Breast epithelium (tissue), 4 donors: ENCODE measurements at regions not wholly inside any gene's neighbourhood (a gene's known extent, or its start where the extent isn't known, plus 50 kb on each side); places are given as distances from the start of the nearest gene placed in this dataset.

Source experiments
- DNase-seq, 2 donors: peaks; one replicate each; pipeline ENCODE4 v3.0.0-alpha.2; 2019; ENCODE audit warnings: low spot score in 2 of 2
- H3K27ac ChIP-seq, 2 donors: fragments of 200-600 bp; sonication (generic) in 1 of 2; one replicate each; pipeline ENCODE4 v1.5.1; 2016 to 2019; ENCODE audit warnings: mild to moderate bottlenecking in 1 of 2
- H3K27me3 ChIP-seq, 2 donors: fragments of 200-600 bp; sonication (generic) in 1 of 2; one replicate each; pipeline versions ENCODE4 v1.5.1 to v1.6.0; 2017 to 2019; ENCODE audit warnings: control low read depth in 1 of 2, mild to moderate bottlenecking in 1 of 2
- H3K36me3 ChIP-seq: fragments of 200-600 bp; one replicate; pipeline ENCODE4 v1.5.1; 2019
- H3K4me1 ChIP-seq, 2 donors: fragments of 200-600 bp; sonication (generic); one replicate each; pipeline ENCODE4 v1.5.1; 2016 to 2019; ENCODE audit warnings: control low read depth in 1 of 2
- H3K4me3 ChIP-seq, 3 donors: fragments of 200-600 bp; sonication (generic); 1 replicate in 2 of 3; 2 replicates in 1 of 3; pipeline ENCODE4 v1.5.1; 2016 to 2019; ENCODE audit warnings: mild to moderate bottlenecking in 3 of 3, moderate library complexity in 2 of 3
- H3K9me3 ChIP-seq, 2 donors: fragments of 200-600 bp; sonication (generic) in 1 of 2; one replicate each; pipeline ENCODE4 v1.5.1; 2016 to 2019; ENCODE audit warnings: control low read depth in 1 of 2
- POLR2A ChIP-seq: fragments of 450-650 bp; IDR thresholded peaks from one replicate; pipeline ENCODE4 v1.6.1; 2016; ENCODE audit warnings: antibody characterized with exemption, mild to moderate bottlenecking, moderate library complexity
- POLR2AphosphoS5 ChIP-seq, 3 donors: sonication (generic); formaldehyde crosslinking; IDR thresholded peaks; one replicate each; pipeline ENCODE4 v1.6.1; 2017; ENCODE audit warnings: antibody characterized with exemption in 3 of 3
- intact Hi-C: fragments of 100-400 bp; cut with DNase I; formaldehyde crosslinking; loops from one replicate; pipeline ENCODE4 v1.15.1; 2023; ENCODE audit warnings: low total_unique reads
- TF ChIP-seq, protein P1 (sequence below), 3 donors: fragments of 450-650 bp; IDR thresholded peaks; one replicate each; pipeline ENCODE4 v1.5.1; 2016 to 2017; ENCODE audit warnings: antibody characterized with exemption in 3 of 3, mild to moderate bottlenecking in 3 of 3, moderate library complexity in 3 of 3

- no peak for TF ChIP-seq POLR2AphosphoS5 (IDR thresholded peaks at IDR 0.05)
- no peak for TF ChIP-seq POLR2A
- TF ChIP-seq, protein P1, sequence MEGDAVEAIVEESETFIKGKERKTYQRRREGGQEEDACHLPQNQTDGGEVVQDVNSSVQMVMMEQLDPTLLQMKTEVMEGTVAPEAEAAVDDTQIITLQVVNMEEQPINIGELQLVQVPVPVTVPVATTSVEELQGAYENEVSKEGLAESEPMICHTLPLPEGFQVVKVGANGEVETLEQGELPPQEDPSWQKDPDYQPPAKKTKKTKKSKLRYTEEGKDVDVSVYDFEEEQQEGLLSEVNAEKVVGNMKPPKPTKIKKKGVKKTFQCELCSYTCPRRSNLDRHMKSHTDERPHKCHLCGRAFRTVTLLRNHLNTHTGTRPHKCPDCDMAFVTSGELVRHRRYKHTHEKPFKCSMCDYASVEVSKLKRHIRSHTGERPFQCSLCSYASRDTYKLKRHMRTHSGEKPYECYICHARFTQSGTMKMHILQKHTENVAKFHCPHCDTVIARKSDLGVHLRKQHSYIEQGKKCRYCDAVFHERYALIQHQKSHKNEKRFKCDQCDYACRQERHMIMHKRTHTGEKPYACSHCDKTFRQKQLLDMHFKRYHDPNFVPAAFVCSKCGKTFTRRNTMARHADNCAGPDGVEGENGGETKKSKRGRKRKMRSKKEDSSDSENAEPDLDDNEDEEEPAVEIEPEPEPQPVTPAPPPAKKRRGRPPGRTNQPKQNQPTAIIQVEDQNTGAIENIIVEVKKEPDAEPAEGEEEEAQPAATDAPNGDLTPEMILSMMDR (IDR thresholded peaks at IDR 0.05) = no peak
- Histone ChIP-seq H3K27ac (no peak overlapping the region), H3K27me3 (no peaks in the 10 kb centered on the region), H3K9me3 (no peaks in the 10 kb centered on the region), H3K36me3 (no peaks in the 10 kb centered on the region), H3K4me1 (no peaks in the 10 kb centered on the region), H3K4me3 (no peak overlapping the region)
- intact Hi-C loops = no loop called here
- no peak for DNase-seq
Observed at GRCh38 chr20:10855778-10856177, 182.0 kb upstream of the JAG1 start.

DNA sequence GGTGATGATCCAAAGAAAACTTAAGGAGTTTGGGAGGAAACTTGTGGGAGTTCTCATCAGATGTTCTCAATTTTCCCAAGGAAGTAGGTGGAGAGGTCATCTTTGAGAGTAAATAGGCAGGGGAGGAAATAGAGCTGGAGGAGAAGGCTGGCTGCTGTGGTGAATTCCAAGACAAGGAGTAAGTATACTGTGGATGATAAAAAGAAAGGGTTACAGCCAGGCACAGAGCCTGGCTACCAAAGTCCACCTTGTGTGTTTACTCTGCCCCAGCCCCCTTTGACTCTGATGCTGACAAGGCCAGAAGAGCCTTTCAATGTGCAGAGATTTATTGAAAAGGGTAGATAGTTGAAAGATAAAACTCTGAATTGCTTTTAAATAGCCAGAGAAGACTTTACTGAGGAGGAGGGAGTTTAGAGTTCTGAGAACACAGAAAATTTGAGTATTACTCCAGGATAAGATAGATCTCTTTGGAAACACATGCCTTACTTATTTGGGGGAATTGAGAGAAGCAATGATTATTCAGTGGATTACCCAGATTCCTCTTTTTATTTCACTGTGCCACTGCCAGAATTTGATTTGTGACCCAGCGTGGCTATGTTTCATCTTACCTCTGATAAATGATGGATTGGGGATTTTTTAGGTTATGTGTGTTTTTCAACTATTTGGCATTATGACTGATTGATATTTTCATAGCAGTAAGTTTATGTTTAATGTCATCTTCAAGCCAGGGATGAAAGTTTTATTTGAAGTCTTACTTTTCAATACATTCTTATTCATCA, 182.6 kb upstream of the JAG1 start:
- no peak for DNase-seq
- H3K4me3 ChIP-seq = no peak overlapping the region
- H3K27ac ChIP-seq = peak overlapping the region in 1 of 2 donors; percentile 29
- no peaks in the 10 kb centered on the region for H3K36me3 ChIP-seq
- no peaks in the 10 kb centered on the region for H3K4me1 ChIP-seq
- H3K9me3 ChIP-seq = no peaks in the 10 kb centered on the region
- H3K27me3 ChIP-seq = no peaks in the 10 kb centered on the region
- TF ChIP-seq POLR2A (no peak), POLR2AphosphoS5 (IDR thresholded peaks at IDR 0.05) (no peak)
- TF ChIP-seq, protein P1 (IDR thresholded peaks at IDR 0.05) = no peak
- intact Hi-C loops = no loop called here

GRCh38 chr20:10857352-10858070, 183.7 kb upstream of the JAG1 start:
- Histone ChIP-seq H3K4me3 (no peak overlapping the region), H3K27me3 (no peaks in the 10 kb centered on the region), H3K9me3 (no peaks in the 10 kb centered on the region), H3K36me3 (no peaks in the 10 kb centered on the region), H3K4me1 (no peaks in the 10 kb centered on the region), H3K27ac (peak overlapping the region in 1 of 2 donors; percentile 45)
- intact Hi-C loops = no loop called here
- TF ChIP-seq POLR2AphosphoS5 (IDR thresholded peaks at IDR 0.05) (peak in 2 of 3 donors; percentile 13 to 26), POLR2A (no peak)
- TF ChIP-seq, protein P1 (IDR thresholded peaks at IDR 0.05) = no peak
- DNase-seq = no peak

DNA sequence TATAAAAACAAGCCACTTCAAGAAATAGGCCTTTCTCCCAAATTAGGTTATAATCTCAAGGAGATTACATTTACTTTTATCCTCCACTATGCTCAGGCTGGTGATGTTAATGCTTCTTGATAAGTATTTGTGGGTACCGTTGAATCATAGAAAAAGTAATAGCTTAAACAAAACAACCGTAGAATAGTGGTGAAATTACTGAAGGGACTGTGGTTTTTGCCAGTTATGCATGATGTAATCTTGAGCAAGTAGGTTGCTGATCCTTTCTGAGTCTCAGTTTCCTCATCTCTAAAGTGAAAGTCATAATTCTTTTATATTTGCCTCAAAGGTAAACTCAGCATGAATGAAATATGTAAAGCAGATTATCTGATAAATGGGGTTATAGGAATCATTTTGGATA, 187.3 kb upstream of the JAG1 start:
- no peaks in the 10 kb centered on the region for H3K36me3 ChIP-seq
- no peak for TF ChIP-seq POLR2A
- TF ChIP-seq, protein P1 (IDR thresholded peaks at IDR 0.05) = no peak
- no peak for TF ChIP-seq POLR2AphosphoS5 (IDR thresholded peaks at IDR 0.05)
- H3K9me3 ChIP-seq = no peaks in the 10 kb centered on the region
- H3K4me1 ChIP-seq = no peaks in the 10 kb centered on the region
- no peak overlapping the region for H3K4me3 ChIP-seq
- intact Hi-C loops = no loop called here
- H3K27ac ChIP-seq = no peak overlapping the region
- no peaks in the 10 kb centered on the region for H3K27me3 ChIP-seq
- no peak for DNase-seq

GRCh38 chr20:10861619-10862018, 187.8 kb upstream of the JAG1 start:
- TF ChIP-seq POLR2AphosphoS5 (IDR thresholded peaks at IDR 0.05) = no peak
- TF ChIP-seq POLR2A = no peak
- Histone ChIP-seq H3K9me3 (no peaks in the 10 kb centered on the region), H3K4me1 (no peaks in the 10 kb centered on the region), H3K36me3 (no peaks in the 10 kb centered on the region), H3K4me3 (no peak overlapping the region), H3K27ac (no peak overlapping the region), H3K27me3 (no peaks in the 10 kb centered on the region)
- no peak for DNase-seq
- intact Hi-C loops = no loop called here
